Occipital lobe (tissue), 1 donor: ENCODE measurements at regions not wholly inside any gene's neighbourhood (a gene's known extent, or its start where the extent isn't known, plus 50 kb on each side); places are given as distances from the start of the nearest gene placed in this dataset.

Experiments
- DNase-seq: peaks from one replicate; lab custom pipeline; 2025; lab: John Stamatoyannopoulos, UW

DNA sequence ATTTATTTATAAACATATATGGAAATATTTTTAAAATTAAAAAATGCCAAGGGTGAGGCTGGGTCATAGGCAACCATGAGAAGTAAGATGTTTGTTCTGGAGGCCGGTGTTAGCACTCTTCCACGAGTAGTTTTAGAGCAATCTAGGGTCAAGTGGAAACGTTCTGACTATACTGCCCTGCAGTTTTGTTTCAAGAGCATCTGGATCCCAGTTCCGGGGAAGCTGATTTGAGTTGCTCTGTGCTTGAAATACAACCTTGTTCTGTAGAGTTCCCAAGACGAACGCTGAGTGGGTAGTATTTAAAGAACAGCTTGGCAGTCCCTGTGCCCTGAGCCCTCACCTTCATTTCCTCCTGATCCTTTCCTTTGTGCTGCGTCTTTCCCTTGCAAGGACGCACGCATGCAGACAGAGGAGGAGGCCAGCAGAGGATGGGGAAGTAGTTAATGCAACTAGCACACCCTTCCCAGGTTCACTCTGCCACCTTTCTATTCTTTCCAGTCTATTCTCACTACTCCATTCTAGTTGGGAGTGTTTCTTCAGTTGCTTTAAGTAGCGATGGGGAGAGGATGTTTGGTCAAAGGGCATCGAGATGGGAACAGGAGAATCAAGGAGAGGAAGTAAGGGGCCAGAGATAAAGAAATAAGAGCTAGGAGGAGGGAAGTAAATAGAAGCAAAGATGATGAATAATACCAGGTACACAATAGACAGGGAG, 68.3 kb upstream of the ZSWIM6 start:
- no peak for DNase-seq

DNA sequence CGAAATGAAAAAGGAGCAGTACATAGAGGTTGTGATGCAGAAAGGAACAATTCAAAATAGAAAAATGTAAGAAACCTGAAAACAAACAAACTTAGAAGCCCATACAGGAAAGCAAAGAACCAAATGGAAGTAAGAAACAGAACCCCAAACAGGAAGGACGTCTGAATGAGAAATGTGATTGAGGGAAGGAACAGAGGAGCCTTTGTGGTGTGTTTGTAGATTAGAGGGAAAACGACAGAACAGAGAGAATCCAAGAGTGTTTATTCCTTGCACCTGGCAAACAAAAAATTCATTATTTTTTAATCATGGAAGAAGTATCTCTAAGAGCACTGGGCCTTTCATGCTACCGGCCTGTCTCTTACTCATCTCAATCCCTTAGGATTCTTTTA, 67.8 kb upstream of the ZSWIM6 start:
- no peak for DNase-seq

DNA sequence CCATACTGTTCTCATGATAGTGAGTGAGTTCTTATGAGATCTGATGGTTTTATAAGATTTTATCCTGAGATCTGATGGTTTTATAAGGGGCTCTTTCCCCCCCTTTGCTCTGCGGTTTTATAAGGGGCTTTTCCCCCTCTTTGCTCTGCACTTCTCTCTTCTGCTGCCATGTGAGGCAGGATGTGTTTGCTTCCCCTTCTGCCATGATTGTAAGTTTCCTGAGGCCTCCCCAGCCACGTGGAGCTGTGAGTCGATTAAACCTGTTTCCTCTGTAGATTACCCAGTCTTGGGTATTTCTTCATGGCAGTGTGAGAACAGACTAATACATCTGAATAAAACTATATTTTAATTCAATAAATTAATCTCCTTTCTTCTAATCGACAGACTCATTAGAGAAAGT, 64.9 kb upstream of the ZSWIM6 start:
- no peak for DNase-seq

DNA sequence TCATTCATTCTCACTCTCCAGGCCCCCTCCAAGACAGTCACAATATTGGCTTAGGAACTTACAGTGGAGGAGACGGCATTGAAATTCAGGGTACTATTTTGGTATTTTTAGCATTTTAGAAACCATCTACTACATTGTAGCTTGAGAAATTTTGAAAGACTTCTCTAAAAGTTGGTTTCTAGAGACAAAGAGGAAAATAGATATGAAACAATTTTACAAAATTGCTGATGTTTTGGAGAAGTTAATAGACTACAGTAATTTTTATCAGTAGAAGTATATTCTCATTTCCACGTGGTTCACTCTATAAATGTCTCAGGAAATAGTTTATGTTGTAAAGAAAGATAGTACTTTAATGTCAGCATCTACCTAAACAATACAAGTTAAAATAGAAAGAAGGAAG, 63.2 kb upstream of the ZSWIM6 start:
- no peak for DNase-seq

GRCh38 chr5:61270510-61271165, 61.4 kb upstream of the ZSWIM6 start:
- no peak for DNase-seq

DNA sequence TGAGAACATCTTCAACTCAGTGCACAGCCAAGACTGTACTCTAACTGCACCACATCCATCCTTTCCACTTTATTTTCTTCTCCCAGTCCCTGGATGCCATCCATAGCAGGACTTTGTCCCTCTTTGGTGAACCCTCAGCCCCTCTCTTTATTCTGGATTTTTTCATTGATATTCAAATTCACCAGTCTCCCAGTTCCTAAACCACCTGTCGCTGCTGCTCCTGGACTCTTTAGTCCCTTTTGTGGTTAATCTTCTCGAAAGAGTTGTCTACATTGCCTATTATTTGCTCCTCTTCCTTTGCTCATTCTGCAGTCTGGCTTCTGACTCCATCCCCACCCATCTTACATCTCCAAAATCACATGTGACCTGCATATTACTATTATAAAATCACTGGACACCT, 59.4 kb upstream of the ZSWIM6 start:
- DNase-seq = no peak

DNA sequence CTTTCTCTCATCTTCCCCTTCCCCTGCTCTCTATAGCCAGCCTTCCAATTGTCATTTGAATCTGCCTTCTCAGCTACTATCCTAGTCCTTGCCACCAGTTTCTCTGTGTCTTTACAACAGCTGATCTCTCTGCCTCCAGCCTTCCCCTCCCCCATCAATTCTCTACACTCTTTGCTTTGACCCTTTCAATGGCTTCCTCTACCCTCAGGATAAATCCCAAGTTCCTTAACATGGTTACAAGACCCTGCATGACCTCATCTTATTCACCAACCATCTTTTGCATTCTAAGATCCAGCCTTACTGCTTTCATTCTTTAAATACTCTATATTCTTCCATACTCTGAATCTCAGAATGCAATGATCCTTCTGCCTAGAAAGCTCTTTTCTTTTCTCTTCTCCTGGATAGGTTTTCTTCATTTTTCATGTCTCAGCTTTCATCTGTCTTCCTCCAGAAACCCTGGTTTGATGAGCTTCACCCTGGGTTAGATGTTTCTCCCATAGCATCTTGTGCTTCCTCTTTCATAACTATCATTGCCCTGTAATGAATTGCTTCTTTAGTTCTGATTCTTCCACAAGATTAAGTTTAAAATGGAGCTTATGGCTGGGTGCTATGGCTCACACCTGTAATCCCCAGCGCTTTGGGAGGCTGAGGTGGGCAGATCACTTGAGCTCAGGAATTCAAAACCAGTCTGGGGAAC, 58.6 kb upstream of the ZSWIM6 start:
- DNase-seq = no peak

- DNase-seq = no peak
Observed at GRCh38 chr5:61274511-61274911, 57.5 kb upstream of the ZSWIM6 start.

GRCh38 chr5:61275841-61276240, 56.2 kb upstream of the ZSWIM6 start:
- no peak for DNase-seq

- DNase-seq = no peak
Observed at GRCh38 chr5:61277190-61277589, 54.9 kb upstream of the ZSWIM6 start.

GRCh38 chr5:61277781-61278180, 54.3 kb upstream of the ZSWIM6 start:
- no peak for DNase-seq

DNA sequence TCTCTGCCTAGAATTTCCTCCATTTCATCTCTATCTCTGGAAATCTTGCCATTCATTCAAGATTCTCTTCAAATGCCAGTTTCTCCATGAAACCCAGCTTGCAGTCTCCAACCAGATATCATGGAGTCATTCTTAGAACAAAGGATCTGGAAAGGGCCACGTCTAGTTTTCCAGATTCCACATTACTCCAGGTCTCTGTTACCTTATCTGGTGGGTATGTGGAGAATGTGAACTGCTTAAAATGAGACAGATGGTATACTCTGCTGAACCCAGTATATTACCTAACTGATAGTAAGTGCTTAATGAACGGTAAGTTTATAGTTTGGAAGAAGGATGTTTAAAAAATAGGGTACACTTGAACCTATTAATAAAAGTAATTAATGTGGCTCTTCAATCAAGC, 52.3 kb upstream of the ZSWIM6 start:
- no peak for DNase-seq

GRCh38 chr5:61280205-61280604, 51.9 kb upstream of the ZSWIM6 start:
- DNase-seq = no peak

GRCh38 chr5:61280761-61281427, 51.2 kb upstream of the ZSWIM6 start:
- no peak for DNase-seq

- no peak for DNase-seq
Observed at GRCh38 chr5:61281686-61282085, 50.4 kb upstream of the ZSWIM6 start.
